ENCODE measurements at regions not wholly inside any gene's neighbourhood (a gene's known extent, or its start where the extent isn't known, plus 50 kb on each side); places are given as distances from the start of the nearest gene placed in this dataset.

GRCh38 chr20:50427719-50428083 lies 82.5 kb upstream of the PTPN1 start:
- TF ChIP-seq CTCF (IDR thresholded peaks at IDR 0.05) (no peak), POLR2AphosphoS5 (IDR thresholded peaks at IDR 0.05) (peak; percentile 94)
